Transverse colon (tissue), 3 donors: ENCODE measurements at regions not wholly inside any gene's neighbourhood (a gene's known extent, or its start where the extent isn't known, plus 50 kb on each side); places are given as distances from the start of the nearest gene placed in this dataset.

ENCODE experiments used
- POLR2A ChIP-seq: fragments of 450-650 bp; IDR thresholded peaks from one replicate; pipeline ENCODE4 v1.6.1; 2016; ENCODE audit warnings: antibody characterized with exemption, mild to moderate bottlenecking, moderate library complexity
- POLR2AphosphoS5 ChIP-seq, 3 donors: sonication (generic); formaldehyde crosslinking; IDR thresholded peaks; one replicate each; pipeline ENCODE4 v1.6.1; 2016; ENCODE audit warnings: antibody characterized with exemption in 3 of 3

DNA sequence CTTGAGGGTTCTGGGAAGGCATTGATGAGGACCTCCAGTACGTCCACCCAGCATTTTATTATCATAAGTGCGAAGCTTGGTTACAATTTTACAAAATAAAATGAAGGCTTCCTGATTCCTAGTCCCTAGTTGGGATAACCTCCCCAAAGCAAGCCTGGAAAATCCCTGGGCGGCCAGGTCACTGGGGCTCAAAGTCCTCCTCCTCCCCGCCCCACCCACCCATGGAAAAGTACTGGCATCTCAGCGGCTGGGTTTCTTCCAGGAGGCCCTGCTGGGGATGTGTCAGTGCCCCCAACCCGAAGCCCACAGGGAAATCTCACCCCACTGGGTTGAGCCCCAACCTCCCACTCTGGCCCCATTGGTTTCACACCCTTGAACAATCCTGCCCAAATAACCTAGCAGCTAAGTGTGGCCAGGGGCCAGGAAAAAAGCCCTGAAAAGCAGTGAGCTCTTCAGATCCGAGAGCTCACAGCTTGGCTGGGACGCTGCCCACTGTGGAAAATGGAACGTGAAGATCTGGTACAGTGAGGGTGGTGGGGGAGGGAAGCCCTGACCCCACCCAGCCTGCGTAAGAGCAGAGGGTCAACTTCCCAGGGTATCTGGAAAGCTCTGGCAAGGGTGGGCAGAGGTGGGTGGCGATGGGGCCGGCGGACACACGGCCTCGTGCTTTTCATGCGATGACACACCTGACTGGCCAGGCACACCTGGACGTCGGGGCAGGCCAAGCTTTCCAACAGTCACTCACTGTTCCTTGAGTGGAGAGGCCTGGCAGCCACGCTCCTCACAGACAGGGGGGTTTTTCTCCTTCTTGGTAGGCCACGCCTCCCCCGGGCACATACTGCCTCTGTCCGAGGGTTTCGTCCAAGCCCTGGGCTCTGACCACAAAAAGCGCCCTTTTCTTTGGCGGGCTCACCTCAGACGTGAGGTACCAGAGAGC is 324.5 kb downstream of the SOX9 start:
- TF ChIP-seq POLR2AphosphoS5 (IDR thresholded peaks at IDR 0.05): peak in 1 of 3 donors; percentile 20
- no peak for TF ChIP-seq POLR2A
